RWPE1 (cell line): ENCODE measurements at regions not wholly inside any gene's neighbourhood (a gene's known extent, or its start where the extent isn't known, plus 50 kb on each side); places are given as distances from the start of the nearest gene placed in this dataset.
"Not testable (repeated sequence)": the region's sequence is repeated elsewhere in the genome, so short reads cannot be mapped to it uniquely, and the experiment has no call there.

Experiments used
- CTCF ChIA-PET: fragments of 350-600 bp; sonication (Branson Sonifier 250); formaldehyde crosslinking; extraction: SDS; loops from one replicate; lab custom pipeline; 2021; lab: Yijun Ruan, JAX
- POLR2A ChIA-PET: fragments of 400-600 bp; formaldehyde crosslinking; extraction: SDS; loops from one replicate; lab custom pipeline; 2020; ENCODE audit warnings: antibody characterized with exemption; ENCODE audit not compliant: low non-redundant PET; lab: Yijun Ruan, JAX
- DNase-seq: peaks from one replicate; pipeline ENCODE4 v3.0.0; 2012; ENCODE audit warnings: low spot score
- H3K27ac ChIP-seq: fragments of 450-650 bp; 2 replicates; pipeline ENCODE4 v1.5.1; 2017
- TF ChIP-seq, protein P1 (sequence below): fragments of 450-650 bp; conservative IDR thresholded peaks from 2 replicates; pipeline ENCODE4 v1.5.1; 2017; ENCODE audit warnings: low read depth, mild to moderate bottlenecking

DNA sequence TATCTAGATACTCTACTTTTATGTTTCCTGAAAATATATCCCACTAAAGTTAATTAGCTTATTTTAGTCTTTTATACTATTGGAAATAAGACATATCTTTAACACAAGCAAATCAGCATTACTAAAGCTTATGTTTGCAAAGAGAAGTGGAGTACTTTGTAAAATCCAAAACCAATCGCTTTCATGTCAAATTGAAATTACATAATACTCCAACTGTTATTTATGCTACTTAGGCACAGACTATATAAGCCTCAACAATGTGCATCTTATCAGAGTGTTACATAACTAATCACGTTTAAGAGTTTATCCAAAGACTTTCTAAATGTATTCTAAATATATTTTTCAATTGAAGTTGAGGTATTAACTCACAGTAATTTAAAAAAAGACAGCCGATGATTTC lies 200.0 kb downstream of the PCDH20 start:
- TF ChIP-seq, protein P1, sequence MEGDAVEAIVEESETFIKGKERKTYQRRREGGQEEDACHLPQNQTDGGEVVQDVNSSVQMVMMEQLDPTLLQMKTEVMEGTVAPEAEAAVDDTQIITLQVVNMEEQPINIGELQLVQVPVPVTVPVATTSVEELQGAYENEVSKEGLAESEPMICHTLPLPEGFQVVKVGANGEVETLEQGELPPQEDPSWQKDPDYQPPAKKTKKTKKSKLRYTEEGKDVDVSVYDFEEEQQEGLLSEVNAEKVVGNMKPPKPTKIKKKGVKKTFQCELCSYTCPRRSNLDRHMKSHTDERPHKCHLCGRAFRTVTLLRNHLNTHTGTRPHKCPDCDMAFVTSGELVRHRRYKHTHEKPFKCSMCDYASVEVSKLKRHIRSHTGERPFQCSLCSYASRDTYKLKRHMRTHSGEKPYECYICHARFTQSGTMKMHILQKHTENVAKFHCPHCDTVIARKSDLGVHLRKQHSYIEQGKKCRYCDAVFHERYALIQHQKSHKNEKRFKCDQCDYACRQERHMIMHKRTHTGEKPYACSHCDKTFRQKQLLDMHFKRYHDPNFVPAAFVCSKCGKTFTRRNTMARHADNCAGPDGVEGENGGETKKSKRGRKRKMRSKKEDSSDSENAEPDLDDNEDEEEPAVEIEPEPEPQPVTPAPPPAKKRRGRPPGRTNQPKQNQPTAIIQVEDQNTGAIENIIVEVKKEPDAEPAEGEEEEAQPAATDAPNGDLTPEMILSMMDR, result no peak
- H3K27ac ChIP-seq, result no peak overlapping the region
- CTCF ChIA-PET, result no interaction called here
- no peak for DNase-seq
- POLR2A ChIA-PET, result no interaction called here

DNA sequence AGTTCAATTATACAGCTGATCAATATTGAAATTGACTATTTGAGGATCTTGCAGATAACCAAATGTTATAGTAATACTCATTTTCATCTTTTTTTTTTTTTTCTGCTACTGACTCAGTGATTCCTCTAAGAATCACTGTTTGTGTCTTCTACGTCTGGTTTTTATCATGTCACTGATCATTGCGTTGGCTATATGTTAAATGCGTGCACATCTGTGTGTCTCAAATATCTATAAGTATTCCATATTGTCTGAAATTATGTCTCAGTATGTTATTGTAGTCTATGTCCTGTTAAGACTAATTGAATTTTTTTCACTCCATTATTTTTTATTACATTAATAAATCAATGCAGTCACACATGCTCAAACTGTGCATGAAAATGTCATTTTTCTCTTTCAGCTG lies 200.5 kb downstream of the PCDH20 start:
- TF ChIP-seq, protein P1, result no peak
- CTCF ChIA-PET, result no interaction called here
- no peak overlapping the region for H3K27ac ChIP-seq
- no peak for DNase-seq
- POLR2A ChIA-PET, result no interaction called here

DNA sequence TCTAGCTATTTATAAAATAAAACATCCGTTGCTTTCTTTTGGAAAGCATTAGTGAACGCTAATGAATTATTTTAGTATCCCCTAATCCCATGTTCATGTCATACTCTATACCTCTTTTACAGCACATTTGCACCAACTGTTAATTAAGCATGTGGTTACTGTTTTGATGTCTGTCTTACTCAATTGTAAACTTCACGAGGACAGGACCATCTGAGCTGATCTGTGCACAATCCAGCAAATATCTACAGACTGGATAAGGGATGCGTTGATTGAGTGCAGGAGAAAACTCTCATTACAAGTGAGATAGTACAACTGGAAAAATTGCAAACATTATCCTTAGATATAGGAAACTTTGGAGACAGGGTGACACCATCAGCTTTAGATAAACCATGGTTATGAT lies 201.1 kb downstream of the PCDH20 start:
- ChIA-PET POLR2A (no interaction called here), CTCF (no interaction called here)
- TF ChIP-seq, protein P1, result no peak
- no peak overlapping the region for H3K27ac ChIP-seq
- no peak for DNase-seq

DNA sequence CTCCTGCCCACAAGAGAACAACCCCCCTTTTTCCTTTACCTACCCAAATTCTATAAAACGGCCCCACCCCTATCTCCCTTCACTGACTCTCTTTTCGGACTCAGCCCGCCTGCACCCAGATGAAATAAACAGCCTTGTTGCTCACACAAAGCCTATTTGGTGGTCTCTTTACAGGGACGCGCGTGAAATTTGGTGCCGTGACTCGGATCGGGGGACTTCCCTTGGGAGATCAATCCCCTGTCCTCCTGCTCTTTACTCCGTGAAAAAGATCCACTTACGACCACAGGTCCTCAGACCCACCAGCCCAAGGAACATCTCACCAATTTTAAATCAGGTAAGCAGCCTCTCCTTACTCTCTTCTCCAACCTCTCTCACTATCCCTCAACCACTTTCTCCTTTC lies 209.8 kb downstream of the PCDH20 start:
- POLR2A ChIA-PET, CTCF ChIA-PET, H3K27ac ChIP-seq, DNase-seq: not testable (repeated sequence)

DNA sequence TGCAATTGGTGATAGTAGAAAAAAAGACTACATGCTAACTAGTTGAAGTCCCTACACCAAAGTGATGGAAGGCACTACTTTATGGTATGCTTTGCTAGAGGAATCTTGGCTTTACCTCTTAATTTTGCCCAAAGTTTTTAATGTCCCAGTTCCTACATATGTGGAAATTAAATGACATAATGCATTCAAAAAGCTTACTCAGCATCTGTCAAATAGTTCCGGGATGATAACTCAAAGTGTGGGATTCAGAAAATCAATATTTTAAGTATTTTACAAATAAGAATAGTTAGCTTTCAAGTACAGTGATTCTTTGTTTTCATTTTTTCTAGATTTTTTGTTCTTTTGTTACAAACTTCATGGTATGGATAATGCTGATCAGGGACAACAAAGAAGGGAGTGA lies 211.6 kb downstream of the PCDH20 start:
- TF ChIP-seq, protein P1, result no peak
- no peak for DNase-seq
- H3K27ac ChIP-seq, result no peak overlapping the region
- ChIA-PET POLR2A (no interaction called here), CTCF (no interaction called here)

DNA sequence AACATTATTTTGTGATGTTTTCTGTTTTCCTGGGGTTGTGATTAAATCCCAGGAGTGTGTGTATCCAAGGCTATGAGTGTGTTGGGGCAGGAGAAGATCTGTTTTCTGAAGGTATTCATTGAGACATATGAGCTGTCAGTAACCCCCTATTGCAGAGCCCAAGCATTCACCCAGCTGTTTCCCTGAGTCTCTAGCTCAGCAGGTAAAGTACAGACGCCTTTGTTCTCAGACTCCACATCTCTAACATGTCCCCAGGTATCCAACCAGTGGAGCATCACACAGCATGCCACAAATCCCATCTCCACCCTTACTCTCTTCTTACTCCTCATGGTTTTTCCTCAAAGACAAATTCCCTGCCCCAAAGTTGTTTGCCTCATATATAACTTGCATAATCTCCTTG lies 213.6 kb downstream of the PCDH20 start:
- DNase-seq, result no peak
- ChIA-PET CTCF (no interaction called here), POLR2A (no interaction called here)
- TF ChIP-seq, protein P1, result no peak
- no peak overlapping the region for H3K27ac ChIP-seq

DNA sequence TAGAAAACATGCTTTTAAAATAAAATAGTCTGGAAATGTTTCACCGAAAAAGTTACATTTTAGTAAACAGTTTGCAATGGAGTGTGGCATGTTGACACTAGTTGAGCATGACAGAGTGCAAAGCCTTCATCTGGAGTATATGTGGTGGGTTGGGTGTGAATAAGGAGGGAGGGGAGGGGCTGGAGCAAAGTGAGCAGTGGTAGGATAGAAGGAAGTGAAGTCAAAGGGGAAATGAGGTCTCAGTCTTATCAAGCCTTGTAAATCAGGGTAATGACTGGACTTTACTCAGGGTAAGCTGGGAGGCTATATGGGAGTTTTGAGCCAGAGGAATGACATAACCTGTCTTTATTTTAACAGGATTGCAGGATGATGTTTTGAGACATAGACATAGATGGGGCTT lies 222.8 kb downstream of the PCDH20 start:
- TF ChIP-seq, protein P1, result no peak
- H3K27ac ChIP-seq, result no peak overlapping the region
- DNase-seq, result no peak
- ChIA-PET CTCF (no interaction called here), POLR2A (no interaction called here)
